ENCODE measurements at regions not wholly inside any gene's neighbourhood (a gene's known extent, or its start where the extent isn't known, plus 50 kb on each side); places are given as distances from the start of the nearest gene placed in this dataset.

DNA sequence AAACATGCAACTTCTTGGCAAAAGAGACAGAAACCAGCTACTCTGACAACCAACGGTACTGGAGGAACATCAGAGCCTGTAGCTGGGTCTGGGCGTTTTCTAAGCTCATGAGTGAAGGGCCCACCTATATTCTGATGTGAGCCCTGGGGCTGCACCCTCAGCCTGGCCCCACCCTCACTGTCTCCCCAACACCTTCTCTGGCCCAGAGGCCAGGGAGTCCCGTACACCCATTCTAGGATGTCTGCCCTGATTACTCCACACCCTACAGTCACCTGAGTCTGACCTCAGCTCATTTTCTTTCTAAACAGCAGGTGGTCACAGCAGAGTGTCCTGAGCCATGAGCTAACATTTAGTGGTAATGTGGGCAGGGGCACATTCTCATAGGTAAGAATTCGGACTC lies 439.2 kb downstream of the MATN1 start:
- Histone ChIP-seq H3K4me3 (ENCODE audit: low read depth, low read length) (no peak overlapping the region), H3K36me3 (replicated peaks) (no peaks in the 10 kb centered on the region), H3K27me3 (replicated peaks) (no peaks in the 10 kb centered on the region), H3K27ac (no peak overlapping the region)
- TF ChIP-seq, protein P1, sequence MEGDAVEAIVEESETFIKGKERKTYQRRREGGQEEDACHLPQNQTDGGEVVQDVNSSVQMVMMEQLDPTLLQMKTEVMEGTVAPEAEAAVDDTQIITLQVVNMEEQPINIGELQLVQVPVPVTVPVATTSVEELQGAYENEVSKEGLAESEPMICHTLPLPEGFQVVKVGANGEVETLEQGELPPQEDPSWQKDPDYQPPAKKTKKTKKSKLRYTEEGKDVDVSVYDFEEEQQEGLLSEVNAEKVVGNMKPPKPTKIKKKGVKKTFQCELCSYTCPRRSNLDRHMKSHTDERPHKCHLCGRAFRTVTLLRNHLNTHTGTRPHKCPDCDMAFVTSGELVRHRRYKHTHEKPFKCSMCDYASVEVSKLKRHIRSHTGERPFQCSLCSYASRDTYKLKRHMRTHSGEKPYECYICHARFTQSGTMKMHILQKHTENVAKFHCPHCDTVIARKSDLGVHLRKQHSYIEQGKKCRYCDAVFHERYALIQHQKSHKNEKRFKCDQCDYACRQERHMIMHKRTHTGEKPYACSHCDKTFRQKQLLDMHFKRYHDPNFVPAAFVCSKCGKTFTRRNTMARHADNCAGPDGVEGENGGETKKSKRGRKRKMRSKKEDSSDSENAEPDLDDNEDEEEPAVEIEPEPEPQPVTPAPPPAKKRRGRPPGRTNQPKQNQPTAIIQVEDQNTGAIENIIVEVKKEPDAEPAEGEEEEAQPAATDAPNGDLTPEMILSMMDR (IDR thresholded peaks at IDR 0.05; ENCODE audit: low read depth, low read length, missing control alignments) = no peak
- in situ Hi-C loops (cut with HindIII; ENCODE audit: low pct_ligation_motif_present, low sequenced_read_pairs) = no loop called here
- no peak for DNase-seq

DNA sequence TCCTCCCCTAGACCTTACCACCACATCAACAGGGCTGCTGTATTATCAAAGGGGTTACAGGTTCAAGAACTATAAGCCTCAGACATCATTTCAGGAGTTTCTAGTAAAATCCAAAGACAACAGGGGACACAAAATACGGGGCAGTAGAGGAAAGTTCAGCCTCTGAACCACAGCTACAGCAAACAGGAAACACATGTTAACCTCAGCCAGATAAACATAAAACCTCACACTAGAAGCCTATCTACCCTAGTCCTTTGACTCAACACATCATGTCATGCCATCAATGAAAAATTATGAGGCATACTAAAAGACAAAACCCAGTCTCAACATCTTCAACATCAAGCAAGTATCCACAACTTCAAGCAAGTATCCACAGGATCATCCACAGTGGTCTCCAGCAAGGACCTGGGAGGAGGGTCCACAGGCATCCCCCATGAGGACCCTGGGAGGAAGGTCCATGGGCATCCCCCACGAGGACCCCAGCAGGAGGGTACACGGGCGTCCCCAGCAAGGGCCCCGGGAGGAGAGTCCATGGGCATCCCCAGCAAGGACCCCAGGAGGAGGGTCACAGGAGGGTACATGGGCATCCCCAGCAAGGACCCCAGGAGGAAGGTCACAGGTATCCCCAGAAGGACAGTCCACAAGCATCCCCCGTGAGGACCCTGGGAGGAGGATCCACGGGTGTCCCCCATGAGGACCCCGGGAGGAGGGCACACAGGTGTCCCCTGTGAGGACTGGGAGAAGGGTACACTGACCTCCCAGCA lies 440.0 kb downstream of the MATN1 start:
- TF ChIP-seq, protein P1 (IDR thresholded peaks at IDR 0.05; ENCODE audit: low read depth, low read length, missing control alignments) = no peak
- Histone ChIP-seq H3K36me3 (replicated peaks) (no peaks in the 10 kb centered on the region), H3K27ac (no peak overlapping the region), H3K27me3 (replicated peaks) (no peaks in the 10 kb centered on the region), H3K4me3 (ENCODE audit: low read depth, low read length) (no peak overlapping the region)
- in situ Hi-C loops (cut with HindIII; ENCODE audit: low pct_ligation_motif_present, low sequenced_read_pairs) = no loop called here
- no peak for DNase-seq

DNA sequence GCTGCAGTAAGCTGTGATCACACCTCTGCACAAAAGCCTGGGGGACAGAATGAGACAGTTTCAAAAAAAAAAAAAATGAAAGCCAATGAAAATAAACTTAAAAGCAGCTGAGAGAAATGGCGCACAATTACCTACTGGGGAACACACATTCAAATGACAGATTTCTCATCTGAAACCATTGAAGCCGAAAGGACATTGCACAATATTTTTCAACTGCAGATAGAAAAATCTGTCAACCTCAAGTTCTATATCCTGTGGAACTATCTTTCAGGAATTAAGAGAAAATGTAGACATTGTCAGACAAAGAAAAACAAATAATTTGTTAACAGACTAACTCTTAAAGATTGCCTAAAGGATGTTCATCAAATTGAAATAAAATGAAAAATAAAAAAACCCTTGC lies 442.8 kb downstream of the MATN1 start:
- no peaks in the 10 kb centered on the region for H3K36me3 ChIP-seq (replicated peaks)
- TF ChIP-seq, protein P1 (IDR thresholded peaks at IDR 0.05; ENCODE audit: low read depth, low read length, missing control alignments) = no peak
- in situ Hi-C loops (cut with HindIII; ENCODE audit: low pct_ligation_motif_present, low sequenced_read_pairs) = no loop called here
- no peak overlapping the region for H3K27ac ChIP-seq
- H3K27me3 ChIP-seq (replicated peaks) = no peaks in the 10 kb centered on the region
- no peak for DNase-seq
- H3K4me3 ChIP-seq (ENCODE audit: low read depth, low read length) = no peak overlapping the region

DNA sequence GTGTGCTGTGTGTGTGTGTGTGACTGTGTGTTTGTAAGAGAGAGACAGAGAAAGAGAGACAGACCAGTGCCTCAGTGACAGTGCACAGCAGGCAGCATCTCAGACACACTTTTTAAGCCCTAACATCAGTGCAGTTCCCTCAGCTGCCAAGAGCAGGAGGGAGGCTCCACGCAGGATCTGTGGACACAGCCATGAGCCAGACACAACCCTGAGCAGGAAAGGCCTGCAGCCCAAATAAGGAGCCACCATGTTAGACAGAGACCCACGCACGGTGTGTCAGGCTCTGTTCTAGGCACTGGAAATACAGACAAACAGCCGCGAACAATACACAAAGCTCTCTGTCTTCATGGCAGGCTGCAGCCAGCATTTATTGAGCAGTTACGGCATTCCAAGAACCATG lies 445.5 kb downstream of the MATN1 start:
- Histone ChIP-seq H3K27ac (no peak overlapping the region), H3K27me3 (replicated peaks) (no peaks in the 10 kb centered on the region), H3K4me3 (ENCODE audit: low read depth, low read length) (no peak overlapping the region), H3K36me3 (replicated peaks) (no peaks in the 10 kb centered on the region)
- TF ChIP-seq, protein P1 (IDR thresholded peaks at IDR 0.05; ENCODE audit: low read depth, low read length, missing control alignments) = no peak
- in situ Hi-C loops (cut with HindIII; ENCODE audit: low pct_ligation_motif_present, low sequenced_read_pairs) = no loop called here
- no peak for DNase-seq

DNA sequence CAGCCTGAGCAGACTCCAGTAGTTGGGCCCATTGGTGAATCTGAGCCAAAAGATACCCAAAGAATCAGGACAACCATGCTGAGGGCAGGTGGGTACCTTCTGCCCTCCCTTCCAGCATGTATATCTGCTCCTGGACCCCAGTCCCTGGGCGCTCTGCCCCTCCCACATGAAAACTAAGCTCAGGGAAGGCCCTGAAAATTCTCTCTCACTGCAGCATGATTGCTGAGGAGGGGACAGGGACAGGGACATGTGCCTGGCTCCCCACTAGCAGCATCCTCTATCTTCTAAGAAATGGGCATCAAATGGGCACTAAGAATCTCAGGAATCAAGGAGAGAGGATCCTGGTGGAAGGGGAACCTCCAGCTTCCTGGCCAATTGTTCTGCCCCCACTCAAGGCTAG lies 446.0 kb downstream of the MATN1 start:
- in situ Hi-C loops (cut with HindIII; ENCODE audit: low pct_ligation_motif_present, low sequenced_read_pairs) = no loop called here
- Histone ChIP-seq H3K36me3 (replicated peaks) (no peaks in the 10 kb centered on the region), H3K27me3 (replicated peaks) (no peaks in the 10 kb centered on the region), H3K4me3 (ENCODE audit: low read depth, low read length) (no peak overlapping the region), H3K27ac (no peak overlapping the region)
- TF ChIP-seq, protein P1 (IDR thresholded peaks at IDR 0.05; ENCODE audit: low read depth, low read length, missing control alignments) = no peak
- DNase-seq = no peak
